Fibroblast of skin of left quadriceps (primary cell): ENCODE measurements at regions not wholly inside any gene's neighbourhood (a gene's known extent, or its start where the extent isn't known, plus 50 kb on each side); places are given as distances from the start of the nearest gene placed in this dataset.
A peak's percentile ranks its signal among the peaks of the same experiment; 100 is the strongest.
"Not testable (repeated sequence)": the region's sequence is repeated elsewhere in the genome, so short reads cannot be mapped to it uniquely, and the experiment has no call there.

Source experiments
- DNase-seq, 2 experiments: peaks; one replicate each; pipeline ENCODE4 v3.0.0-alpha.2; 2013; ENCODE audit warnings: low read depth in 2 of 2

GRCh38 chr3:27630885-27631284 lies 91.2 kb downstream of the EOMES start:
- DNase-seq, result no peak

GRCh38 chr3:27629366-27629765 lies 92.8 kb downstream of the EOMES start:
- no peak for DNase-seq

GRCh38 chr3:27628026-27628750 lies 93.9 kb downstream of the EOMES start:
- DNase-seq, result no peak

- DNase-seq, result no peak
Observed at GRCh38 chr3:27626596-27627118, 95.5 kb downstream of the EOMES start.

GRCh38 chr3:27625864-27626263 lies 96.3 kb downstream of the EOMES start:
- DNase-seq, result no peak

- no peak for DNase-seq
Observed at GRCh38 chr3:27623085-27623753, 98.9 kb downstream of the EOMES start.

- DNase-seq, result no peak
Observed at GRCh38 chr3:27617552-27617951, 104.6 kb downstream of the EOMES start.

- DNase-seq, result no peak
Observed at GRCh38 chr3:27616031-27616430, 106.1 kb downstream of the EOMES start.

GRCh38 chr3:27615555-27615954 lies 106.6 kb downstream of the EOMES start:
- no peak for DNase-seq

- no peak for DNase-seq
Observed at GRCh38 chr3:27614592-27614991, 107.5 kb downstream of the EOMES start.

GRCh38 chr3:27613846-27614500 lies 108.2 kb downstream of the EOMES start:
- DNase-seq, result no peak

GRCh38 chr3:27610800-27611525 lies 111.2 kb downstream of the EOMES start:
- no peak for DNase-seq

GRCh38 chr3:27607370-27607769 lies 114.8 kb downstream of the EOMES start:
- peak; percentile 58 to 59 for DNase-seq

GRCh38 chr3:27606537-27606936 lies 115.6 kb downstream of the EOMES start:
- DNase-seq, result no peak

- not testable (repeated sequence) for DNase-seq
Observed at GRCh38 chr3:27601311-27601710, 117.1 kb upstream of the SLC4A7 start.

- not testable (repeated sequence) for DNase-seq
Observed at GRCh38 chr3:27599741-27600140, 115.6 kb upstream of the SLC4A7 start.

- DNase-seq, result no peak
Observed at GRCh38 chr3:27596921-27597320, 112.7 kb upstream of the SLC4A7 start.

- DNase-seq, result peak; percentile 72 to 75
Observed at GRCh38 chr3:27596334-27596841, 112.2 kb upstream of the SLC4A7 start.

GRCh38 chr3:27594096-27594690 lies 110.0 kb upstream of the SLC4A7 start:
- DNase-seq, result no peak

- no peak for DNase-seq
Observed at GRCh38 chr3:27593173-27593572, 109.0 kb upstream of the SLC4A7 start.
